DLD1 (cell line): ENCODE measurements at regions not wholly inside any gene's neighbourhood (a gene's known extent, or its start where the extent isn't known, plus 50 kb on each side); places are given as distances from the start of the nearest gene placed in this dataset.
"Not testable (repeated sequence)": the region's sequence is repeated elsewhere in the genome, so short reads cannot be mapped to it uniquely, and the experiment has no call there.

Source experiments
- in situ Hi-C: cut with HindIII; loops from 2 replicates; pipeline ENCODE4 v1.10.0; 2017; ENCODE audit warnings: low sequenced_read_pairs

DNA sequence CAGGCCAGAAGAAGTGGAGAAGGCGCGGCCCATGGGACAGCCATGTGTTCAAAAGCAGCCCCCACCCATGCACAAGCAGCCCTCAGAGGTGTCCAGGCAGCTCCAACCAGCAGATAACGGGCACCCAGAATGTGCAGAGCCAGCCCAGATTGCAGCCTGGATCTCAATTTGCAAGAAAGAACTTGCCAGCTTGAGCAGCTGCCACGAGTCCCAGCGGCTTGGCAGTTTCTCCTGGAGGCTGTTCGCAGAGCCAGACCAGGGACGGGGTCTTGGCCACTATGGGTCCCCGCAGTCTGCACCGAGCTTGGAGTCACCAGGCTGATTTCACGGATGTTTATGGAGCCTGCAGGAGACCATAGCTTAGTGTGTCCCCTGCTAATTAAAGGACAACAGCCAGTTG lies 61.4 kb upstream of the SULF2 start:
- in situ Hi-C loops: not testable (repeated sequence)

GRCh38 chr20:47845382-47845977 lies 60.2 kb upstream of the SULF2 start:
- in situ Hi-C loops: not testable (repeated sequence)

DNA sequence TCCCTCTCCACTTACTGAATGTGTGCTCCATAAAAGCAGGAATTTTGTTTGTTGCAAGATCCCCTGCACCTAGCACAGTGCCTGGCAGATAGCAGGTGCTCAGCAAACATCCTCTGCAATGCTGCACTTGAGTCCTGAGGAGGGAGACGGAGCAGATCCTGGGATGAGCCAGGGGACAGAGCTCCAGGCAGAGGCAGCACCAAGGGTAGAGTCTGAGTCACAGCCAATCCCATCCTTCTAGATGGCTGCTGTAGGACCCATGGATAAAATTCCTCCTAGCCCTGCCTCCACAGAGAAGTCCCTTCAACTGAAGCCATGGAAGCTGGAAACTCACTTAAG lies 59.3 kb upstream of the SULF2 start:
- in situ Hi-C loops: not testable (repeated sequence)

DNA sequence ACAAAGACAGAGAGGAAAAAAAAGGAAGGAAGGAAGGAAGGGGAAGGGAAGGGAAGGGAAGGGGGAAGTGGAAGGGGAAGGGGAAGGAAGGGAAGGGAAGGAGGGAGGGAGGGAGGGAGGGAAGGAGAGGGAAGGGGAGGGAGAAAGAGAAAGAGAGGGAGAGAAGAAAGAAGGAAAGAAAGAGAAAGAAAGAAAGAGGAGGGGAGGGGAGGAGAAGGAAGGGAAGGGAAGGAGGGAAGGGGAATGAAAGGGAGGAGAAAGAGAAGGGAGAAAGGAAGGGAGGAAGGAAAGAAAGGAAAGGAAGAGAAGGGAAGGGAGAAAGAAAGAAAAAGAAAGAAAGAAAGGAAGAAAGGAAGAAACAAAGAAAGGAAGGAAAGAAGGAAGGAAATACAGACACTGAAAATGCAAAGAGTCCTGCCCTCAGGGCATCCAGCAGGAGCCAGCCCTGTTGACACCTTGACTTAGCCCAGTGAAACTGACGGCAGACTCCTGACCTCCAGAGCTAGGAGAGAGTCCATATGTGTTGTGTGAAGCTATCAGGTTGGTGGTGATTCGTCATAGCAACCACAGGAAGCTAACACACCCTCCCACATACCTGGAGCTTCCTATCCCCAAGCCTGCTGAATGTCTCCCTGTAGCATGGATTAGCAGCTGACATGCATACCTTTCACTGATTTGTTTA lies 58.7 kb upstream of the SULF2 start:
- in situ Hi-C loops: no loop called here

DNA sequence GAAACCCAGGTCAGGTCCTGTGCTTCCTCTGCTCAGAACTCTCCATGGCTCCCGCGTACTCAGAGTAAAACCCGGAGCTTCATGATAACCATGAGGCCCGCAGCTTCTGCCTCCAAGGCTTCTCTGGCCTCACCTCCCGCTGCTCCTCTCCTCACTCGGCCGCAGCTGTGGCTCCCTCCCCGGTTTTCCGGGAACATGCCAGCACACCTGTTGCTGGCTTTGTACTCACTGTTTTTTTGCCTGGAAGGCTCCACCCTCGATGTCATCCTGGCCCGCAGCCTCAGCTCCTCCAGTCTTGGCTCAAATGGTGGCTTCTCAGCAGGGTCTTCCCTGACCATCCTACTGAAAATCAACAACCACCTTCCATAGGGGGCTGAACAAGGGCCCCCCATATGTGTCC lies 57.7 kb upstream of the SULF2 start:
- in situ Hi-C loops: not testable (repeated sequence)

DNA sequence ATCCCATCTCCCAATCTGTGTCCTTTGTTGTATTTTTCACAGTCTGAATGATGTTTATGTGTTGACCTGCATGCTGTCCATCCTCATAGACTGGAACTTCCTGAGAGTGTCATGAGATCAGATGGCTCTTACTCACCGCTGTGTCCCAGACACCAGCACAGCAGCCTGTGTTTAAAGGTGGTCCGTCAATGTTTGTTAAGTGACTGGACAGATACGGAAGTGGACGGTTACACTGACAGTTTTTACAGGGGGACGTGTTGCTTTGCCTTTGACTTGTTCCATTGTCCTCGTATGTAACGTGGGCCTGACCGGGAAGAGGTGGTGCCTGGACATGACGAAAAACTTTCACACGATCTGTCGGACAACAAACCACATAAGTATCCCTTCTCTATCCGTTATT lies 56.7 kb upstream of the SULF2 start:
- in situ Hi-C loops: not testable (repeated sequence)

GRCh38 chr20:47836256-47836817 lies 51.1 kb upstream of the SULF2 start:
- in situ Hi-C loops: not testable (repeated sequence)
